COLO829 (cell line): ENCODE measurements at regions not wholly inside any gene's neighbourhood (a gene's known extent, or its start where the extent isn't known, plus 50 kb on each side); places are given as distances from the start of the nearest gene placed in this dataset.

Experiments used
- DNase-seq: peaks from one replicate; pipeline ENCODE4 v3.0.0; 2012; ENCODE audit warnings: low spot score

- peak; percentile 50 for DNase-seq
These were observed 629.3 kb downstream of the ANXA1 start for GRCh38 chr9:73780916-73781315.

DNA sequence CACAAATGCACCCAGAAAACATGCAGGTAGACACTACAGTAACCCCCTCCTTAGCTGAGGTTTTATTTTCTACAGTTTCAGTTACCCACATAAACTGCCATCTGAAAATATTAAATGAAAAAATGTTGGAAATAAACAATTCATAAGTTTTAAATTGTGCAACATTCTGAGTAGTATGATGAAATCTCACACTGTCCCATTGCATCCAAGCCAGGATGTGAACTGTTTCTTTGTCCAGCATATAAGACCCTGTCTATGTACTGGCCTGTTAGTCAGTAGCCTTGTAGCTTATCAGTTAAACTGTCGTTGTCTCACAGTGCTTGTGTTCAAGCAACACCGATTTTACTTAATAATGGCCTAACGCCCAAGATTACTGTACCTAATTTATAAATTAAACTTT is 630.5 kb downstream of the ANXA1 start:
- DNase-seq: no peak

GRCh38 chr9:73799446-73799845 is 647.8 kb downstream of the ANXA1 start:
- DNase-seq: no peak

- DNase-seq: no peak
These were observed 653.4 kb downstream of the ANXA1 start for GRCh38 chr9:73805111-73805510.

DNA sequence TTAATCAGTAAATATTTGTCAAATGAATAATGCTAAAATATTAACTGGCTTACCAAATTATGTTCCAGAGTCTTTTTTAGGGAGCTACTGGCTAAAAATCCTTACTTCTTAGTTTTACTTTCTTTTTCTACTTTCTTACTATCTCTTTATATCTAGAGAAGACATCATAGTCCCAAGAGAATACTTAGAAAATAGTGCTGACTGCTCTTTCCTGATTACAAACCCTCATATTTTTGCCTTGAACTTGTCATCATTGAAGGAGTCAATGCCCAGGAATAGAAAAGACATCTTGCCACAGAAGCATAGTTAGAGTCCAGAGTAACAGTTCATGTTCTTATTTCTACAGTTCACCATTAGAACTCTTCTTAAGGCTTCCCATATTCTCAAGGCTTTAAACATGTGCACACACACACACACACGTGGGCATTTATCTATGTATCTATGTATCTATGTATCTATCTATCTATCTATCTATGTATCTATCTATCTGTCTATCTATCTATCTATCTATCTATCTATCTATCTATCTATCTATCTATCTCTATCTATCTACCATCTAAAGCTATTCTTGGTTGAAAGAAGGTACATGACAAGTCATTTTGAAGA is 654.3 kb downstream of the ANXA1 start:
- DNase-seq: no peak

DNA sequence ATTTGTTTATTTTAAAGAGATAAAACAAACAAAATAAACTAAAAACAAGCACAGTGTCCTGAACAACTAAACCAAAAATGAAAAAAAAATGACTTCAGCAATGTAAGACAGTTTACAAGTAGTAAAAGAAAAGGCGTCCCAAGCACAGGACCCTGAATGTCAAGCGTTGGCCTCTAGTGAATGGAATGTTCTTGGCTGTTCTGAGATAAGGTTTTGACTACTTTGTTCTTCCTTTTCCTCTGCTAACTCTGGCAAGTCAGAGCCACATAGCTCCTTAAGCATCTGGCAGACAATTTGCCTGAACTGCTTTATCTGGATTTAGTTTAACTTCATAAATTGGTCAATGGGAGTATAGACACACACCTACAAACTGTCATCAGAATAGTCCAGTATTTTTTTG is 655.2 kb downstream of the ANXA1 start:
- no peak for DNase-seq

DNA sequence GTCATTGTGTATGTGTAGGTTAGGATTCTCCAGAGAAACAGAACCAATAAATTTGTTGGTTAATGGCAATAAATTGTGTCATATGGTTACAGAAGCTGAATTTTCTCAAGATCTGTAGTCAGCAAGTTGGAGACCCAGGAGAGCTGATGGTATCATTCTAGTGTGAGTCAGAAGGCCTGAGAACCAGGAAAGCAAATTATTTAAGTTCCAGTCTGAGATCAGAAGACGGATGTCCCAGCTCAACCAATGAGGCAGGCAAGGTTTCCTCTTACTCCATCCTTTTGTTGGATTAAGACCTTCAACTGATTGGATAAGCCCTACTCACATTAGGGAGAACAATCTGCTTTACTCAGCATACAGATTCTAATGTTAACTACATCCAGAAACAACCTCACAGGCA is 656.3 kb downstream of the ANXA1 start:
- no peak for DNase-seq

DNA sequence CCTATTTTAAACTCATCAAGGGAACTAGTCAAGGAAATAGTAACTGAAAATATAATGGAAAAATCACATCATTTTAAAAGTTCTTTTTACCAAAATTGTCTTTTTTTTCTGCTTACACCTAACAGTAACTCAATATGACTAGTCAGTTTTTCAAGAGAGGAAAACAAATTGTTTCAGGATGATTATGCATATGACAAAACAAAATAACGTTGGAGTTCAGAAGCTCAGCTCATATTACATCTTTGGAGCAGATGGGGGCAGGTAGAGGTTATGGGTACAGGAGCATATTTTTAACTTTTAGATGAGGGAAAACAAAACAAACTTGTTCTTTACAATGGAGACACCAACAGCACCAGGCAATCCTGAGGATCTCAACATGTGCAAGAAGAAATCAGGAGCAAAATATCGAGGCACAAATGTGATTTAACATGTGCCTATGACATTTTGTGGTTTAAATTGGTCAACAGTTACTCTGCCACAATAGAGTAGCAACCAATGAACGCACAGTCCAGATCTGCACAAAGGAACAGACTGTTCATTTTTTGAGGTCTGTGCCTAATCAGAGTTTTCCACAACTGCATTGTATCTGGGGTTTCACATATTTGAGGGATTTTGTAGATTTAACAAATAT is 659.0 kb downstream of the ANXA1 start:
- no peak for DNase-seq

DNA sequence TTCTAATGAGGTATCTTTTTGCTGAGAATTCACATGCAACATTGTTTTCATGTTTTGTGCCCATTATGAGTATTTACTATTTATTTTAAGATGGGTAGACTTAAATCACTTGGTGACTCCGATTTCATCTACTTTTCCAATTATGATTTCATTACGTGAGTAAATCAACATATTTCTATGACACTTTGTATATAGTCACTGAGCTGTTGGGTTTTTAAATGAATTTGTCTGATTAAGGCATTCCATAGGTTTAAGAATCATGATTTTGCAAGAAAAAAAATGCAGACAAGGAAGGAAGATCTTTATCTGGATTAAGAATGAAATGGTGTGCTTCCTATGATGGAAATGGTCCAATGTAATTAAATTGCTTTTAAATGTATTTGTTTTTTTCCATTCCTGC is 661.9 kb downstream of the ANXA1 start:
- no peak for DNase-seq

GRCh38 chr9:73816905-73817304 is 665.2 kb downstream of the ANXA1 start:
- no peak for DNase-seq

- DNase-seq: no peak
These were observed 672.5 kb upstream of the RORB start for GRCh38 chr9:73824671-73825070.

- no peak for DNase-seq
These were observed 658.3 kb upstream of the RORB start for GRCh38 chr9:73838871-73839270.

DNA sequence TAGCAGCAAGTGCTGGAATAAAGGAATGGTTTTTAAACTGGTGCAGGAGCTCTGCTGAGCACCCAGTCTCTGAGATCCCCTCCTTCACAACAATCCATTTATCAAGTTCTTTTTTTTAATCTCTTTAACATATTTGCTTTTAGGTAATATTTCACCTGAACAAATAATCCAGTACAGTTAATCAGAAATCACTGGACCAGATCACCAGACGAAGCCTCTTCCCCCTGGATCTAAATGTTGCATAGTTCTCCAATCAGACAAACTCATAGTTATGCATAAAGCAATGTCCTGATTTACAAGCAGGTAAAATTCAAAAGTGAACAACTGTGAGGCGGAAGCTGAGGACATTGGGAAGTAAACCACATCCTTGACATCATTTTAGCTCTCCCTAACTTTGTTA is 657.7 kb upstream of the RORB start:
- DNase-seq: no peak

DNA sequence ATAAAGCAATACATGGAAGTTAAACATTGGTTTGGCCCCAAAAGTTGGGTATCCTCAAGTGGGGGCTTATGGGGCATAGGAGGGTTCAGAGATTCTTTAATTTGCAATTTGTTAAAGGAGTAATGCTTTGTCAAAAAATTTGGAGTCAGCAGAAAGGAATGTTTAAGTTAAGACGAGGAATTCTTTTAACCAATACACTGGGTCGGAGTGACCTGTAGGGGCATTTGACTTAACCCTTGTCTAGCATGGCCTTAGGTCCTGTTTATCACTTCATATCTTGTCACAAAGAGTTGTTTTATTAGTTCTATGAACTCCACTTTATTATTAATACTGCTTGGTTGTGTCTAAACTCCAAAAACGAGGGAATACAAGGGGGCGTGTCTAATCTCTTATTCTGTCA is 656.1 kb upstream of the RORB start:
- no peak for DNase-seq

- DNase-seq: no peak
These were observed 653.0 kb upstream of the RORB start for GRCh38 chr9:73844135-73844534.

GRCh38 chr9:73845539-73845938 is 651.6 kb upstream of the RORB start:
- no peak for DNase-seq

- no peak for DNase-seq
These were observed 651.0 kb upstream of the RORB start for GRCh38 chr9:73845954-73846690.

- DNase-seq: no peak
These were observed 649.6 kb upstream of the RORB start for GRCh38 chr9:73847536-73847935.

- DNase-seq: no peak
These were observed 643.6 kb upstream of the RORB start for GRCh38 chr9:73853549-73853948.

DNA sequence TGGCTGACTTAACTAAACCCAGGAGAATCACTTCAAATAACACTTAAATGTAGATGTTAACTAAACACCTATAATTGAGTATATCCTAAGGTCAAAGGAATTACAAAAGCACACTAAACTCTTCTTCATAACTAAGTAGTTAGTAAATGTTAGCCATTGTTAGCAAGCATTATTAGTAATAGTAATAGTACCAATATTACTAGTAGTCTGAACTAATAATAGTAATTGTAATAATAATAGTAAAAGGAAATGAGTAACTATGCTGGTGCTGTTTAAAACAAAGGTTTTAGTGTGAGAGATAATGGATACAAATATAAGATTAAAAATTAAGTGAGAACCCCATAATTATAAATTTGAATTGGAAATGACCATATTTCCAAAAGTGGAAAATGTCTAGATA is 641.9 kb upstream of the RORB start:
- no peak for DNase-seq

GRCh38 chr9:73863924-73864323 is 633.2 kb upstream of the RORB start:
- DNase-seq: no peak

GRCh38 chr9:73866451-73866850 is 630.7 kb upstream of the RORB start:
- no peak for DNase-seq

- peak; percentile 65 for DNase-seq
These were observed 627.9 kb upstream of the RORB start for GRCh38 chr9:73869264-73869663.

DNA sequence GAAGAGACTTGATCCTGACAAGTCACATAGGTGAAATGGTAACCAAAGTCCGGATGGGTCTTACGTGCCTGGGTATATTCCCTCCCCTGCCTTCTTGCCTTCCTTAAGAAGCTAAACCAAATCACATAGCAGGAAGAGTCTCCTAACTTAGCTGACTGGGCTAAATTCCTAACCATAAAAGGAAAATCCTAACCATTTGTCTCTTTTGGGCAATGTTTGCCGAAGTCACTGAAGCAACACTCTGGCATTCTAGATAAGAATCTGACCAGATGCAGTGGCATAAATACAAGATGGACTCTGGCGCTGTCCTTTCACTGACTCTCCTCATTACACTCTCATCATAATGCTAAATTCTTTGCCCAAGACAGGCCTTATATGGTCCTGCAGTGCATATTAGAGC is 625.5 kb upstream of the RORB start:
- DNase-seq: no peak
